Hepatocyte (in vitro differentiated cells): ENCODE measurements at regions not wholly inside any gene's neighbourhood (a gene's known extent, or its start where the extent isn't known, plus 50 kb on each side); places are given as distances from the start of the nearest gene placed in this dataset.

Source experiments
- EZH2 ChIP-seq: fragments of 200-600 bp; sonication (generic); IDR thresholded peaks from 2 replicates; pipeline ENCODE4 v1.6.1; 2016; ENCODE audit warnings: antibody characterized with exemption, mild to moderate bottlenecking, borderline replicate concordance
- EZH2phosphoT487 ChIP-seq: fragments of 200-600 bp; sonication (generic); IDR thresholded peaks from one replicate; pipeline ENCODE4 v1.6.1; 2018; ENCODE audit warnings: antibody characterized with exemption, mild to moderate bottlenecking, low read depth, moderate library complexity; ENCODE audit not compliant: unreplicated experiment, severe bottlenecking
- TF ChIP-seq, protein P1 (sequence below): fragments of 200-600 bp; sonication (generic); IDR thresholded peaks from 2 replicates; pipeline ENCODE4 v1.5.1; 2016; ENCODE audit warnings: antibody characterized with exemption, mild to moderate bottlenecking; ENCODE audit not compliant: poor library complexity

- TF ChIP-seq, protein P1, sequence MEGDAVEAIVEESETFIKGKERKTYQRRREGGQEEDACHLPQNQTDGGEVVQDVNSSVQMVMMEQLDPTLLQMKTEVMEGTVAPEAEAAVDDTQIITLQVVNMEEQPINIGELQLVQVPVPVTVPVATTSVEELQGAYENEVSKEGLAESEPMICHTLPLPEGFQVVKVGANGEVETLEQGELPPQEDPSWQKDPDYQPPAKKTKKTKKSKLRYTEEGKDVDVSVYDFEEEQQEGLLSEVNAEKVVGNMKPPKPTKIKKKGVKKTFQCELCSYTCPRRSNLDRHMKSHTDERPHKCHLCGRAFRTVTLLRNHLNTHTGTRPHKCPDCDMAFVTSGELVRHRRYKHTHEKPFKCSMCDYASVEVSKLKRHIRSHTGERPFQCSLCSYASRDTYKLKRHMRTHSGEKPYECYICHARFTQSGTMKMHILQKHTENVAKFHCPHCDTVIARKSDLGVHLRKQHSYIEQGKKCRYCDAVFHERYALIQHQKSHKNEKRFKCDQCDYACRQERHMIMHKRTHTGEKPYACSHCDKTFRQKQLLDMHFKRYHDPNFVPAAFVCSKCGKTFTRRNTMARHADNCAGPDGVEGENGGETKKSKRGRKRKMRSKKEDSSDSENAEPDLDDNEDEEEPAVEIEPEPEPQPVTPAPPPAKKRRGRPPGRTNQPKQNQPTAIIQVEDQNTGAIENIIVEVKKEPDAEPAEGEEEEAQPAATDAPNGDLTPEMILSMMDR, result no peak
- TF ChIP-seq EZH2 (no peak), EZH2phosphoT487 (no peak)
Observed at GRCh38 chr16:54870151-54870550, 60.5 kb upstream of the IRX5 start.
